ENCODE measurements at regions not wholly inside any gene's neighbourhood (a gene's known extent, or its start where the extent isn't known, plus 50 kb on each side); places are given as distances from the start of the nearest gene placed in this dataset.
"Not testable (repeated sequence)": the region's sequence is repeated elsewhere in the genome, so short reads cannot be mapped to it uniquely, and the experiment has no call there.

- DNase-seq = no peak
Observed at GRCh38 chr6:9795880-9796279, 619.0 kb downstream of the TFAP2A start.

GRCh38 chr6:9789201-9789600 lies 625.7 kb downstream of the TFAP2A start:
- DNase-seq = no peak

GRCh38 chr6:9784786-9785185 lies 630.1 kb downstream of the TFAP2A start:
- no peak for DNase-seq

GRCh38 chr6:9783567-9783966 lies 631.3 kb downstream of the TFAP2A start:
- no peak for DNase-seq

GRCh38 chr6:9766240-9766915 lies 648.5 kb downstream of the TFAP2A start:
- DNase-seq = no peak

GRCh38 chr6:9761220-9761619 lies 653.7 kb downstream of the TFAP2A start:
- no peak for DNase-seq

- DNase-seq = no peak
Observed at GRCh38 chr6:9754515-9754914, 660.4 kb downstream of the TFAP2A start.

- no peak for DNase-seq
Observed at GRCh38 chr6:9745966-9746365, 668.9 kb downstream of the TFAP2A start.

- no peak for DNase-seq
Observed at GRCh38 chr6:9745476-9745875, 669.4 kb downstream of the TFAP2A start.

- no peak for DNase-seq
Observed at GRCh38 chr6:9744119-9744518, 670.8 kb downstream of the TFAP2A start.

- no peak for DNase-seq
Observed at GRCh38 chr6:9732056-9732455, 682.8 kb downstream of the TFAP2A start.

- not testable (repeated sequence) for DNase-seq
Observed at GRCh38 chr6:9725776-9726175, 689.1 kb downstream of the TFAP2A start.

GRCh38 chr6:9717568-9717967 lies 697.3 kb downstream of the TFAP2A start:
- no peak for DNase-seq

- no peak for DNase-seq
Observed at GRCh38 chr6:9711365-9711764, 703.5 kb downstream of the TFAP2A start.

- no peak for DNase-seq
Observed at GRCh38 chr6:9710574-9710973, 704.3 kb downstream of the TFAP2A start.

- no peak for DNase-seq
Observed at GRCh38 chr6:9708600-9708999, 706.3 kb downstream of the TFAP2A start.

GRCh38 chr6:9704989-9705388 lies 709.9 kb downstream of the TFAP2A start:
- DNase-seq = no peak

- no peak for DNase-seq
Observed at GRCh38 chr6:9702914-9703313, 712.0 kb downstream of the TFAP2A start.

GRCh38 chr6:9699888-9700287 lies 715.0 kb downstream of the TFAP2A start:
- DNase-seq = no peak

- DNase-seq = no peak
Observed at GRCh38 chr6:9697263-9697931, 717.5 kb downstream of the TFAP2A start.

GRCh38 chr6:9690388-9690787 lies 724.5 kb downstream of the TFAP2A start:
- no peak for DNase-seq

- DNase-seq = not testable (repeated sequence)
Observed at GRCh38 chr6:9680727-9681126, 734.1 kb downstream of the TFAP2A start.

- DNase-seq = no peak
Observed at GRCh38 chr6:9675122-9675521, 739.8 kb downstream of the TFAP2A start.

- DNase-seq = no peak
Observed at GRCh38 chr6:9659848-9660247, 755.0 kb downstream of the TFAP2A start.

GRCh38 chr6:9657994-9658393 lies 756.9 kb downstream of the TFAP2A start:
- no peak for DNase-seq

All from NCI-H187 treated with DMSO at 0.1 percent for 48 hours (cell line).